LNCAP (cell line): ENCODE measurements at regions not wholly inside any gene's neighbourhood (a gene's known extent, or its start where the extent isn't known, plus 50 kb on each side); places are given as distances from the start of the nearest gene placed in this dataset.

ENCODE experiments used
- CTCF ChIP-seq: fragments of 450-650 bp; IDR thresholded peaks from 2 replicates; pipeline ENCODE4 v1.5.1; 2017; ENCODE audit warnings: mild to moderate bottlenecking

DNA sequence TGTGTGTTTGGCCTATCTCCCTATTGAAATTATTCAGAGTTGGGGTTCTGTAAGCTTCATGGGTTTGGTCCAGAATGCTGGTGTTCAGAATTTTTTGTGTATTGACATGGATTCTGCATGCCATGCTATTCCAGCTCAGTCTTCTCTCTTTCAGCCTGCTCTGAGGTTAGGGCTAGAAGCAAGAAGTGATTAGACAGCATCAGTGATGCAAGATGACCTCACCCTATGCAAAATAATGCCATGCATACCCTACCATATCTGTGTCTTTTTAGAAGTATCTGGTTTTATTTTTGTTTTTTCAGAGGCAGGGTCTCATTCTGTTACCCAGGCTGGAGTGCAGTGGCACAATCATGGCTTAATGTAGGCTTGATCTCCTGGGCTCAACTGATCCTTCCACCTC lies 175.6 kb upstream of the SKOR2 start:
- no peak for TF ChIP-seq CTCF

DNA sequence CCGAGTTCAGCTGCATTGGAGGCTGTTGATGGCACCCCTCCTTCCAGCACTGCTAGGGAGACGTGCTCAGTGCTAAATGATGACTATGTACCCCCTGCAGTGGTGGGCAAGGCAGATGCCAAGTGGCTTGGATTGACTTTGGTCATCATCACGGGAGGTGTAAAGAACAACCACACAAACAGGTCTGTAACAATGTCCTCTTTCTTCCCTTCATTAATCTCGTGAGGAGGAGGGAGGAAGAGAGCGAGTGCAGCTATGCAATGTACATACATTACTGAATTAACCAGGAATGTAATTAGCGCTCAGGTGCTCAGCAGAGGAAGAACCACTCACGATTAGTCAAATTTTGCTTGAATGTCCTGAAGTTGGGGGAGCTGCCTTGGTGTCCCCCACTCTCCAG lies 173.9 kb upstream of the SKOR2 start:
- TF ChIP-seq CTCF, result no peak

GRCh38 chr18:47422524-47422923 lies 171.1 kb upstream of the SKOR2 start:
- TF ChIP-seq CTCF, result peak; percentile 26; the same call in 1 of the 2 replicates

- TF ChIP-seq CTCF, result no peak
Observed at GRCh38 chr18:47420130-47420529, 168.7 kb upstream of the SKOR2 start.

DNA sequence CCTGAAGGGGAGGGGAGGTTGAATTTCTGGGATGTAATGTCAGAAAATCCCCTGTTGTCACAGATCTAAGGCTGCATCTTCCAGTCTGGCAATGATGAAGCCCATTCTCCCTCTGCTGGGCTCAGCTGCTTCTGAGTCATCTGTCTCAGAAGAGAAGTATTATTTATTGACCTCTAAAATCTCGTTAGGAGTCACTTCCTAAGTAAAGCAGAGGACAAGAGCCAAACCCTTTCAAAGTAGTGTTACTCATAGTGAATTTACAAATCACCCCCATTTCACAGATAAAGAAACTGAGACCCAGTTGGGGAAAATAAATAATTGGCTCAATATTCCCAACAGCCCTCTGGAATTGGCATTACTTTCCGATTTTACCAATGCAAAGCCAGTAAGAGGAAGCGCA lies 167.3 kb upstream of the SKOR2 start:
- no peak for TF ChIP-seq CTCF

- TF ChIP-seq CTCF, result no peak
Observed at GRCh38 chr18:47417807-47418206, 166.3 kb upstream of the SKOR2 start.

DNA sequence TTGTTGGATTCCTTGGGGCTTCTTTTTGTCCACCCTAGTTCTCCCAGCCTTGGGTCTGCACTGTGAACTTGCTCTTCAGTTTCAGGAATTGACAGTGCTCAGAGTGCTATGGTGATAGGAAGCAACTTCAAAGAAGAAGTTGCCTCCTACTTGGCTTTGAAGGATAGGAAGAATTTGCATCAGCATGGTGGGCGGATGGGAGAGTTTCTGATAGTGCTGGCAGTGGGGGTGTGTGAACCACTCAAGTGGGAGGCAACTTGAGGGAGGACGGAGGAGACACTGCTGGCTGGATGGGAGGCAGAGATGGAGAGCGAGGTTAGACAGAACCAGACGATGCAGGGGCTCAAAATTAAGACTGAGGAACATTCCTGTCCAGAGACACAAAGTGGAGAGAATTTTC lies 164.4 kb upstream of the SKOR2 start:
- no peak for TF ChIP-seq CTCF

DNA sequence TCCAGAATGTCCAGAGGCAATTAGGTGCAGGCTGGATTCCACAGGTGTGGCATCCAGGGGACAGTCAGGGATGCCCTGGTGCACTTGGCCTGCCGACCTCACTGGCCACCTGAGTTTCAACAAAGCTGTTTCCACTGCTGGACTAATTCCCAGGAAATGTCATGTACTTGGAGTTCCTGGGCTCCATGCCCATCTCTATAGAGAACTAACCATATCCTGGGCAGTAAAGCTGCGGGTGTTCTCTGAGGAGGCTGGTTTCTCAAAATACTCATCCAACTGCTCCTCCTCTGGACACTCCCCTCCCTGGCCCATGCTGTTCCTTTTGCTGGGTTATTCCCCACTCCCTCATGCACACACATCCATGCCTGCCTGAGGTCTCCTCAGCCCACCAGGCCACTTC lies 161.9 kb upstream of the SKOR2 start:
- TF ChIP-seq CTCF, result no peak
